OCI-LY7 (cell line): ENCODE measurements at regions not wholly inside any gene's neighbourhood (a gene's known extent, or its start where the extent isn't known, plus 50 kb on each side); places are given as distances from the start of the nearest gene placed in this dataset.

Experiments
- BruUV-seq: library from RNA; stranded (reverse); fragments of 400-500 nt; replicated peaks from 2 replicates; lab custom pipeline; 2021; lab: Mats Ljungman, UMichigan
- CTCF ChIA-PET: fragments of 300-600 bp; sonication (Branson Sonifier 250); formaldehyde crosslinking; loops from one replicate; lab custom pipeline; 2022; ENCODE audit warnings: antibody characterized with exemption; ENCODE audit not compliant: unreplicated experiment; lab: Charles Lee
- POLR2A ChIA-PET: fragments of 300-600 bp; sonication (Branson Sonifier 250); formaldehyde crosslinking; loops from one replicate; lab custom pipeline; 2022; ENCODE audit warnings: antibody characterized with exemption; lab: Charles Lee
- DNase-seq: peaks from one replicate; pipeline ENCODE4 v3.0.0-alpha.2; 2015; ENCODE audit warnings: low spot score
- H2AFZ ChIP-seq: fragments of 200-600 bp; sonication (generic), shearing (Covaris generic); 2 replicates; pipeline ENCODE4 v1.6.1; 2014; ENCODE audit warnings: mild to moderate bottlenecking, antibody characterized with exemption, low read length, moderate library complexity
- H3K27ac ChIP-seq: fragments of 200-600 bp; sonication (generic); 2 replicates; pipeline ENCODE4 v1.5.1; 2014; ENCODE audit warnings: mixed run types, low read depth, mild to moderate bottlenecking, moderate library complexity, low read length, inconsistent platforms; ENCODE audit not compliant: poor library complexity, severe bottlenecking
- H3K36me3 ChIP-seq: fragments of 200-600 bp; sonication (generic); 2 replicates; pipeline ENCODE4 v1.6.1; 2014; ENCODE audit warnings: mild to moderate bottlenecking, antibody characterized with exemption, low read length, moderate library complexity, mixed read lengths; ENCODE audit not compliant: insufficient read depth
- H3K4me1 ChIP-seq: fragments of 200-600 bp; sonication (generic); 2 replicates; pipeline ENCODE4 v1.5.1; 2014; ENCODE audit warnings: mild to moderate bottlenecking, low read length; ENCODE audit not compliant: insufficient read depth, poor library complexity, severe bottlenecking
- H3K4me2 ChIP-seq: fragments of 200-600 bp; sonication (generic); 2 replicates; pipeline ENCODE4 v1.6.1; 2014; ENCODE audit warnings: mild to moderate bottlenecking, low read length
- H3K4me3 ChIP-seq: fragments of 200-600 bp; sonication (generic); 2 replicates; pipeline ENCODE4 v1.5.1; 2014; ENCODE audit warnings: mild to moderate bottlenecking, low read depth, low read length; ENCODE audit not compliant: poor library complexity, severe bottlenecking
- H3K79me2 ChIP-seq: fragments of 200-600 bp; sonication (generic); 2 replicates; pipeline ENCODE4 v1.6.1; 2016; ENCODE audit warnings: low read depth, mild to moderate bottlenecking, low read length, moderate library complexity, mixed read lengths; ENCODE audit not compliant: insufficient read depth
- H3K9me2 ChIP-seq: fragments of 200-600 bp; sonication (generic); 2 replicates; pipeline ENCODE4 v1.6.1; 2016; ENCODE audit warnings: mild to moderate bottlenecking, low read length, mixed read lengths; ENCODE audit not compliant: insufficient read depth
- H3K9me3 ChIP-seq: fragments of 200-600 bp; sonication (generic); 2 replicates; pipeline ENCODE4 v1.6.1; 2014; ENCODE audit warnings: mild to moderate bottlenecking, mixed run types, low read length, mixed read lengths
- H4K20me1 ChIP-seq: fragments of 200-600 bp; sonication (generic); 2 replicates; pipeline ENCODE4 v1.6.1; 2014; ENCODE audit warnings: mild to moderate bottlenecking, antibody characterized with exemption, low read length, moderate library complexity, mixed read lengths; ENCODE audit not compliant: insufficient read depth
- CTCF ChIP-seq: fragments of 200-600 bp; sonication (generic); conservative IDR thresholded peaks from 2 replicates; pipeline ENCODE4 v1.5.1; 2014; ENCODE audit warnings: mild to moderate bottlenecking, antibody characterized with exemption, low read length, moderate library complexity, mixed read lengths
- EZH2phosphoT487 ChIP-seq: fragments of 200-600 bp; sonication (generic); IDR thresholded peaks from 2 replicates; pipeline ENCODE4 v1.6.1; 2018; ENCODE audit warnings: low read depth, borderline replicate concordance, mild to moderate bottlenecking, mixed run types, antibody characterized with exemption, low read length, moderate library complexity, mixed read lengths
- intact Hi-C: fragments of 100-400 bp; cut with micrococcal nuclease; formaldehyde crosslinking; loops from one replicate; pipeline ENCODE4 v1.10.0; 2022; ENCODE audit not compliant: unreplicated experiment

DNA sequence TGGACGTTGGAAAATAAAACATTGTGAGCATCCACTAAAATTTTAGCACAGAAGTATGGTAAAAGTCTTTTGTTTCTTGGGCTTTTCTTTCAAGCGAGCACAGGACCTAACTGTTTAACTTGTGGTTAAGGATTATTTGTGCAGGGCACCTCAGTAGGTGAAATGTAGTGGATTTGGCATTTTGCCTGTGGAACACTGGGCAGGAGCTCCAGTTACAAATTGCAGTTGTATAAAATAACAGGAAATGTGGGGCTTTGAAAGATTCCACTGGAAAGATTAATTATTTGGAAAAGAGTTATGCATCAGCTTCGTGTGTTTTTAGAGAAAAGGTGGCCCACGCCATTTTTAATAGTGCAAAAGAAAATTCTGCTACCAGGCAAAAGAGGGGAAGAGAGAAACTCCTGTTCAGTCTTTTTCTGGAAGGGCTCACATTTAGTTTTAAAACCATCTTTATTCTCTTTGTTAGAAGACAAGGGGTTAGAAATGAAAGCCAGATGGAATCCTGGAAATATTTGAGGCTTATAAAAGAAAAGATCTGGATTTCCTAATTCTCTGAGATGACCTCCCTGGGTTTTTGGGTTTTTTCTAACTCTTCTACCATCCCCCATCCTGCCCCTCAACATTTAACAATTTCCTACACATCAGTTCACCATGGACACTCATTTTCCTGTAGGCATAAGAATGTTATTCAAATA, 144.3 kb upstream of the SERTAD2 start:
- Histone ChIP-seq H3K27ac (no peak overlapping the region), H3K4me1 (peaks cover 23% of the 10 kb centered on the region), H2AFZ (no peak overlapping the region), H3K9me3 (no peaks in the 10 kb centered on the region), H3K4me3 (no peak overlapping the region), H4K20me1 (no peaks in the 10 kb centered on the region), H3K4me2 (no peak overlapping the region), H3K79me2 (no peaks in the 10 kb centered on the region), H3K9me2 (no peaks in the 10 kb centered on the region), H3K36me3 (no peaks in the 10 kb centered on the region)
- BruUV-seq = no TSS peak
- no peak for DNase-seq
- ChIA-PET POLR2A (interaction anchor here (0.6 to 0.7 kb wide), 2 partner anchors 25 to 217 kb away, joined by 3 to 4 read pairs; no protein-coding TSS in a partner anchor), CTCF (no interaction called here)
- intact Hi-C loops = no loop called here
- no peak for TF ChIP-seq CTCF
- TF ChIP-seq EZH2phosphoT487 = no peak

DNA sequence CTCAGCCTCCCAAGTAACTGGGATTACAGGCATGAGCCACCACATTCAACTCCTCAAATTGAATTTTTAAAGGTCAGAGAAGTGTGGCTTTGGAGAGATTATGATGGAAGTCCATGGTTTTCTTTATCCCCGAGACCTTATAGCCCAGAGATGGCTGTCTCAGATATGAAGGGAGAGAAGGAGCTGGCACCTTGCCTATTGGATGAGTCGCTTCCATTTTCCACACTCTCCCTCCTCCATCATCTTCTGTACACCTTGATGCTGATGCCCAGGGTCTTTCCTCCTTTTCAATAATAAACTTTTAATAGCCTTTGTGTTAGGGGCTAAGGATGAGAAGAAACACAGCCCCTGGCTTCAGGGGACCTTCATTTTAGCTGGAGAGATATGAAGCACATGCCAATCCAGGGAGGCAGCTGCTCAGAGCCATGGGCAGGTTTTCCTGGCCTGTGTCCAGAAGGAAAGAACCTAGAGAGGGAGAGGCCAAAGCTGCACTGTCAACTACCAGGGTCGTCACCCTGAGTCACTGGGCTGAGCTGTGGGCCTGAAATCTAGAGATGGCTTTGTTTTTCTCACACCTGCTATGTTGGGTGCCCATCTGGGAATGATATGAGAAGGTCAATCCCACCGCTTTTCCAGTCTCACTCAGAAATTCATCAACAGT, 146.0 kb upstream of the SERTAD2 start:
- no peaks in the 10 kb centered on the region for H3K9me2 ChIP-seq
- no peaks in the 10 kb centered on the region for H3K79me2 ChIP-seq
- BruUV-seq = no TSS peak
- ChIA-PET POLR2A (interaction anchor here (0.5 kb wide), 1 partner anchor 228 kb away, joined by 3 read pairs; no protein-coding TSS in a partner anchor), CTCF (interaction anchor here (0.9 kb wide), 1 partner anchor 13 kb away, joined by 4 read pairs; no protein-coding TSS in a partner anchor)
- DNase-seq = no peak
- H3K9me3 ChIP-seq = no peaks in the 10 kb centered on the region
- no peak overlapping the region for H2AFZ ChIP-seq
- H3K36me3 ChIP-seq = no peaks in the 10 kb centered on the region
- peaks cover 20% of the 10 kb centered on the region for H3K4me1 ChIP-seq
- intact Hi-C loops = no loop called here
- H3K4me2 ChIP-seq = no peak overlapping the region
- no peaks in the 10 kb centered on the region for H4K20me1 ChIP-seq
- no peak for TF ChIP-seq CTCF
- no peak for TF ChIP-seq EZH2phosphoT487
- H3K27ac ChIP-seq = no peak overlapping the region
- no peak overlapping the region for H3K4me3 ChIP-seq

DNA sequence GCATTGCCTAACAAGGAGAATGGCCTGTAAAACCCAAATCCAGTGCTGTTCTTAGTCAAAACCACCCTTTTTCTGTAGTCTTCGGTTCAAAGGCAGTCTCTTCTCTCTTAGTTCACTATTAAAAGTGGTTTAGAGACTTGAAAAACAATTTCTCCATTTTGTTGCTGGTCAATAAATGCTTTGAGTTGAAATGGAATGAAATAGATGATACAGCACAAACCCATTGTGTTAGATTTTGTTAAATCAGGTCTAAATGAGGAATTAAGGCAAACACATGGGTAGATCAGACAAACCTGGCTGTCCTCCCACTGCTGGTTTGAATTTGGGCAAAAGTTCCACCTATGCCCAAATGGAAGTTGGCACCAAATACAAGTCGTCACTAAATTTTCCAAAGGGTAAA, 150.1 kb upstream of the SERTAD2 start:
- intact Hi-C loops = no loop called here
- no peak for TF ChIP-seq EZH2phosphoT487
- no peak for TF ChIP-seq CTCF
- H3K9me3 ChIP-seq = no peaks in the 10 kb centered on the region
- H3K4me3 ChIP-seq = no peak overlapping the region
- no TSS peak for BruUV-seq
- H4K20me1 ChIP-seq = no peaks in the 10 kb centered on the region
- CTCF ChIA-PET = no interaction called here
- no peaks in the 10 kb centered on the region for H3K9me2 ChIP-seq
- POLR2A ChIA-PET = no interaction called here
- H3K79me2 ChIP-seq = no peaks in the 10 kb centered on the region
- DNase-seq = no peak
- H3K4me2 ChIP-seq = no peak overlapping the region
- H2AFZ ChIP-seq = no peak overlapping the region
- H3K36me3 ChIP-seq = no peaks in the 10 kb centered on the region
- no peak overlapping the region for H3K27ac ChIP-seq
- no peaks in the 10 kb centered on the region for H3K4me1 ChIP-seq
